Sigmoid colon (tissue), 6 donors: ENCODE measurements at regions not wholly inside any gene's neighbourhood (a gene's known extent, or its start where the extent isn't known, plus 50 kb on each side); places are given as distances from the start of the nearest gene placed in this dataset.
"Not testable (repeated sequence)": the region's sequence is repeated elsewhere in the genome, so short reads cannot be mapped to it uniquely, and the experiment has no call there.

Experiments
- DNase-seq: peaks from one replicate; pipeline ENCODE4 v3.0.0-alpha.2; 2019
- H3K27ac ChIP-seq, 4 donors: fragments of 200-600 bp; sonication (generic); one replicate each; pipeline ENCODE4 v1.5.1; 2016 to 2019; ENCODE audit warnings: mild to moderate bottlenecking in 1 of 4
- H3K27me3 ChIP-seq, 3 donors: fragments of 200-600 bp; sonication (generic); one replicate each; pipeline ENCODE4 v1.5.1; 2019; ENCODE audit warnings: mild to moderate bottlenecking in 1 of 3
- H3K36me3 ChIP-seq, 4 donors: fragments of 200-600 bp; sonication (generic); one replicate each; pipeline ENCODE4 v1.5.1; 2016 to 2019
- H3K4me1 ChIP-seq, 4 donors: fragments of 200-600 bp; sonication (generic); one replicate each; pipeline ENCODE4 v1.5.1; 2017 to 2019
- H3K4me3 ChIP-seq, 4 donors: fragments of 200-600 bp; sonication (generic); one replicate each; pipeline ENCODE4 v1.5.1; 2017 to 2019; ENCODE audit warnings: mild to moderate bottlenecking in 2 of 4, moderate library complexity in 1 of 4
- H3K9me3 ChIP-seq, 4 donors: fragments of 200-600 bp in 3 of 4; sonication (generic) in 3 of 4; one replicate each; pipeline versions ENCODE4 v1.5.1 to v1.6.1; 2013 to 2019
- CTCF ChIP-seq, 4 experiments: fragments of 450-650 bp in 3 of 4; fragments of 200-600 bp in 1 of 4; IDR thresholded peaks; one replicate each; pipeline ENCODE4 v1.5.1; 2016 to 2019; ENCODE audit warnings: antibody characterized with exemption in 4 of 4, mild to moderate bottlenecking in 3 of 4, moderate library complexity in 2 of 4
- EP300 ChIP-seq, 4 donors: sonication (generic); formaldehyde crosslinking; IDR thresholded peaks; one replicate each; pipeline ENCODE4 v1.6.1; 2017; ENCODE audit warnings: antibody characterized with exemption in 4 of 4
- POLR2A ChIP-seq, 2 donors: fragments of 450-650 bp; IDR thresholded peaks; one replicate each; pipeline ENCODE4 v1.6.1; 2016; ENCODE audit warnings: antibody characterized with exemption in 2 of 2, mild to moderate bottlenecking in 2 of 2, moderate library complexity in 2 of 2
- POLR2AphosphoS5 ChIP-seq, 4 donors: sonication (generic); formaldehyde crosslinking; IDR thresholded peaks; one replicate each; pipeline ENCODE4 v1.6.1; 2017; ENCODE audit warnings: antibody characterized with exemption in 4 of 4
- WGBS, 2 donors: extraction: QIAGEN DNeasy Blood & Tissue Kit; methylation state at CpG; one replicate each; pipeline ENCODE4 v1.1.7; 2013; 5-methylcytosine and 5-hydroxymethylcytosine counted together
- intact Hi-C: fragments of 100-400 bp; cut with DNase I; formaldehyde crosslinking; loops from one replicate; pipeline ENCODE4 v1.15.1; 2023
- donor health status: healthy with polysubstance abuse.
- donor health status: healthy.

- Histone ChIP-seq H3K9me3 (peaks cover 0 to 4% (median 0%) of the 10 kb centered on the region in 4 donors), H3K36me3 (no peaks in the 10 kb centered on the region), H3K27me3 (no peaks in the 10 kb centered on the region), H3K27ac (peak overlapping the region in 3 of 4 donors; percentile 72 to 86 (median 78)), H3K4me1 (peaks cover 0 to 47% (median 36%) of the 10 kb centered on the region in 4 donors), H3K4me3 (no peak overlapping the region)
- peak; percentile 52 for DNase-seq
- TF ChIP-seq POLR2A (IDR thresholded peaks at IDR 0.05) = no peak
- no peak for TF ChIP-seq CTCF (IDR thresholded peaks at IDR 0.05)
- no peak for TF ChIP-seq POLR2AphosphoS5 (IDR thresholded peaks at IDR 0.05)
- no peak for TF ChIP-seq EP300 (IDR thresholded peaks at IDR 0.05)
- 85 to 86% methylated on average over 47 of the region's 47 CpGs for WGBS, 2 donors
- intact Hi-C loops = loop anchor here (10.0 kb wide), 1 partner anchor 588 kb away; no protein-coding TSS in a partner anchor
Measured at GRCh38 chr10:5576780-5577624, 52.2 kb downstream of the CALML3 start.

- DNase-seq, H3K27me3 ChIP-seq, H3K36me3 ChIP-seq, H3K9me3 ChIP-seq, H3K4me3 ChIP-seq, H3K27ac ChIP-seq: not testable (repeated sequence)
- intact Hi-C loops = loop anchor here (5.0 kb wide), 1 partner anchor 42 kb away; no protein-coding TSS in a partner anchor
- WGBS, 2 donors = 92 to 95% methylated on average over 4 of the region's 4 CpGs
- peaks cover 0 to 18% (median 14%) of the 10 kb centered on the region in 4 donors for H3K4me1 ChIP-seq
Measured at GRCh38 chr10:5580038-5580428, 55.3 kb downstream of the CALML3 start.

GRCh38 chr10:5581670-5582566 lies 57.2 kb downstream of the CALML3 start:
- H3K36me3 ChIP-seq = no peaks in the 10 kb centered on the region
- peaks cover 0 to 4% (median 0%) of the 10 kb centered on the region in 4 donors for H3K9me3 ChIP-seq
- intact Hi-C loops = loop anchor here (5.0 kb wide), 1 partner anchor 40 kb away; no protein-coding TSS in a partner anchor
- TF ChIP-seq EP300 (IDR thresholded peaks at IDR 0.05) (no peak), POLR2AphosphoS5 (IDR thresholded peaks at IDR 0.05) (no peak), POLR2A (IDR thresholded peaks at IDR 0.05) (no peak), CTCF (IDR thresholded peaks at IDR 0.05) (no peak)
- no peaks in the 10 kb centered on the region for H3K27me3 ChIP-seq
- no peak overlapping the region for H3K4me3 ChIP-seq
- peaks cover 0 to 15% (median 9%) of the 10 kb centered on the region in 4 donors for H3K4me1 ChIP-seq
- DNase-seq = peak; percentile 56
- 80 to 95% methylated on average over 11 of the region's 11 CpGs for WGBS, 2 donors
- no peak overlapping the region for H3K27ac ChIP-seq

- H3K27me3 ChIP-seq = no peaks in the 10 kb centered on the region
- H3K36me3 ChIP-seq = no peaks in the 10 kb centered on the region
- 67 to 75% methylated on average over 12 of the region's 12 CpGs for WGBS, 2 donors
- no peak overlapping the region for H3K27ac ChIP-seq
- DNase-seq = no peak
- intact Hi-C loops = loop anchor here (5.0 kb wide), 1 partner anchor 40 kb away; no protein-coding TSS in a partner anchor
- TF ChIP-seq POLR2AphosphoS5 (IDR thresholded peaks at IDR 0.05) (no peak), POLR2A (IDR thresholded peaks at IDR 0.05) (no peak), EP300 (IDR thresholded peaks at IDR 0.05) (no peak), CTCF (IDR thresholded peaks at IDR 0.05) (no peak)
- H3K9me3 ChIP-seq = peaks cover 0 to 4% (median 0%) of the 10 kb centered on the region in 4 donors
- H3K4me3 ChIP-seq = no peak overlapping the region
- peaks cover 0 to 23% (median 17%) of the 10 kb centered on the region in 4 donors for H3K4me1 ChIP-seq
Measured at GRCh38 chr10:5582736-5583135, 58.0 kb downstream of the CALML3 start.
